ENCODE measurements at regions not wholly inside any gene's neighbourhood (a gene's known extent, or its start where the extent isn't known, plus 50 kb on each side); places are given as distances from the start of the nearest gene placed in this dataset.

GRCh38 chr10:130999376-131000202 is 311.9 kb downstream of the TCERG1L start:
- no peak for TF ChIP-seq POLR2A (IDR thresholded peaks at IDR 0.05)
- TF ChIP-seq CTCF (IDR thresholded peaks at IDR 0.05): no peak
- no peak for TF ChIP-seq POLR2AphosphoS5 (IDR thresholded peaks at IDR 0.05)
